GM21619 (cell line): ENCODE measurements at regions not wholly inside any gene's neighbourhood (a gene's known extent, or its start where the extent isn't known, plus 50 kb on each side); places are given as distances from the start of the nearest gene placed in this dataset.

ENCODE experiments used
- ATAC-seq: cut with Tn5 transposase; IDR thresholded peaks from one replicate; pipeline ENCODE4 v1.9.1; 2021; ENCODE audit not compliant: unreplicated experiment

GRCh38 chr12:85504164-85504563, 224.1 kb downstream of the ALX1 start:
- no peak for ATAC-seq

- no peak for ATAC-seq
Measured at GRCh38 chr12:85504624-85505023, 224.6 kb downstream of the ALX1 start.

GRCh38 chr12:85507456-85507855, 227.4 kb downstream of the ALX1 start:
- no peak for ATAC-seq

- ATAC-seq = peak; percentile 27
Measured at GRCh38 chr12:85509081-85509856, 229.2 kb downstream of the ALX1 start.

GRCh38 chr12:85509857-85510256, 229.8 kb downstream of the ALX1 start:
- ATAC-seq = peak; percentile 96

- ATAC-seq = no peak
Measured at GRCh38 chr12:85516039-85516438, 236.0 kb downstream of the ALX1 start.

GRCh38 chr12:85516667-85517325, 236.8 kb downstream of the ALX1 start:
- no peak for ATAC-seq

- ATAC-seq = no peak
Measured at GRCh38 chr12:85519163-85519562, 239.1 kb downstream of the ALX1 start.

GRCh38 chr12:85523197-85523596, 243.2 kb downstream of the ALX1 start:
- ATAC-seq = no peak

GRCh38 chr12:85527192-85527591, 247.2 kb downstream of the ALX1 start:
- ATAC-seq = peak; percentile 71

- ATAC-seq = no peak
Measured at GRCh38 chr12:85529896-85530295, 249.9 kb downstream of the ALX1 start.

- ATAC-seq = no peak
Measured at GRCh38 chr12:85530456-85530855, 250.4 kb downstream of the ALX1 start.

GRCh38 chr12:85531341-85531740, 251.3 kb downstream of the ALX1 start:
- peak; percentile 90 for ATAC-seq

- no peak for ATAC-seq
Measured at GRCh38 chr12:85549640-85550039, 269.6 kb downstream of the ALX1 start.

- no peak for ATAC-seq
Measured at GRCh38 chr12:85550924-85551323, 270.9 kb downstream of the ALX1 start.

- no peak for ATAC-seq
Measured at GRCh38 chr12:85552461-85552860, 272.4 kb downstream of the ALX1 start.

GRCh38 chr12:85557850-85558249, 277.8 kb downstream of the ALX1 start:
- no peak for ATAC-seq

- ATAC-seq = no peak
Measured at GRCh38 chr12:85558684-85559083, 277.5 kb downstream of the RASSF9 start.

- ATAC-seq = no peak
Measured at GRCh38 chr12:85559127-85559526, 277.1 kb downstream of the RASSF9 start.

- no peak for ATAC-seq
Measured at GRCh38 chr12:85559536-85559935, 276.7 kb downstream of the RASSF9 start.

- ATAC-seq = no peak
Measured at GRCh38 chr12:85562765-85563164, 273.4 kb downstream of the RASSF9 start.

- no peak for ATAC-seq
Measured at GRCh38 chr12:85564786-85565185, 271.4 kb downstream of the RASSF9 start.
